ENCODE measurements at regions not wholly inside any gene's neighbourhood (a gene's known extent, or its start where the extent isn't known, plus 50 kb on each side); places are given as distances from the start of the nearest gene placed in this dataset.

- in situ Hi-C loops (cut with MboI; ENCODE audit: low pct_unique_long_range_greater_than_20kb, low sequenced_read_pairs, unreplicated experiment), result no loop called here
- no peak for TF ChIP-seq CTCF (IDR thresholded peaks at IDR 0.05; ENCODE audit: extremely low read depth, insufficient read depth, missing control alignments)
- no peak for DNase-seq (ENCODE audit: low spot score)
Measured at GRCh38 chr4:77488882-77489281, 116.7 kb upstream of the CXCL13 start.

DNA sequence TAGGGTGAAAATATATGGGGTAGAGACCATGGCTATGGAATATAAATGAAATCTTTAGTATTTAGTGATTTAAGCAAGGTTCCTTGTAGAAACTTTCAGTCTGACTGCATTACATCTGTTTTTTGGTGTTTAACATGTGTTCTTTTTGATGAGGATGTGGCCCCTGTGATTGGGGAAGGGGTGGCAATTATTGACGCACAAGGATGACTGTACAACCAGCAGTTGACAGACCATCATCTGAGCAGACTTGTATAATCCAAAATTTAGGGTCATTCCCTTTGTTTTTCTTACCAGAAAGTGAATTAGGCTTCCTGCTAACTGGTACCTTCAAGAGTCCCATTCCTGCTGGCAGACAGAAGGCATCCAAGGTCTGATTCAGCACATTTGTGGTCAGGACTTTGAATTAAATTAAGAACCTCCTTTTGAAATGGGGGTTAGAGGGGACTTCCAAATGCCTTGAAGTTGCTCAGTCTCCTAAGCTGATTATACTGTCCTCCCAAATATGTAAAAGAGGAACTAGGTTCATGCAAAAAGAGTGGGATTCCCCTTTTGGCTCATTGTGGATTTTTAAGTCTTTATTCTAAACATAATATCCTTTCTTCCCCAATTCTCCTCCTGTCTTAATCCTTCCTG is 112.4 kb upstream of the CXCL13 start:
- no peak for TF ChIP-seq CTCF (IDR thresholded peaks at IDR 0.05; ENCODE audit: extremely low read depth, insufficient read depth, missing control alignments)
- in situ Hi-C loops (cut with MboI; ENCODE audit: low pct_unique_long_range_greater_than_20kb, low sequenced_read_pairs, unreplicated experiment), result no loop called here
- DNase-seq (ENCODE audit: low spot score), result peak; percentile 25

DNA sequence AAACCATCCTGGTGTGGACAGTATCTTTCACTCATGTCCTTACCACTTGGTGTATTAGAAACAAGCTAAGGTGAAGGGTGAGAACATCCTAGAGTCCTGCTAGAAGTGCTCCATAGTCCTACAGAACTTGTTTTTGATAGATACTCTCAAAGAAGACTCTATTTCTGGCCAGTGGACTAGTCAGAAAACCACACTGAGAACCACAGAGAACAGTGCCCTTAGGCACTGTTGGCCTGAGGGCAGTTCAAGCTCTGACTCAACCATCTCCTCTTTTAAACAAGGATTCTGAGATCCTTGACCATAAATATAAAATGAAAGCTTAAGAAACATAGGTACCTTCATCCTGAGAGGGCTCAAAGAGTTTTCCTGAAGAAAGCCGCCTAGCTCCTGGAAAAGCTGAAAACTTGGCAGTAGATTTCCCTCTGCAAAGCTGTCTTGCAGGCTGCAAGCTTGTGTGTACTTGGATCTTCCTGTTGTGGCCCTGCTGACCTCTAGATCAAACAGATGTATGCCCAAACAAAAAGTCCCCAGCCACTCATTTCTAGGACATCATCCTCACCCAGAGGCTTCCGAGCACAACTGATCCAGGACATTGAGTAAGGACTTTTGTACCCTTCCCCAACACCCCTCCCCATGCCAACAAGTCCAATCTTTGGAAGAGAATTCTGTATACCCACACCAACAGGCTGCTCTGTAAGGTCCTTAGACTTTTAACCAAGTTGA is 111.6 kb upstream of the CXCL13 start:
- no peak for DNase-seq (ENCODE audit: low spot score)
- in situ Hi-C loops (cut with MboI; ENCODE audit: low pct_unique_long_range_greater_than_20kb, low sequenced_read_pairs, unreplicated experiment), result no loop called here
- TF ChIP-seq CTCF (IDR thresholded peaks at IDR 0.05; ENCODE audit: extremely low read depth, insufficient read depth, missing control alignments), result no peak

DNA sequence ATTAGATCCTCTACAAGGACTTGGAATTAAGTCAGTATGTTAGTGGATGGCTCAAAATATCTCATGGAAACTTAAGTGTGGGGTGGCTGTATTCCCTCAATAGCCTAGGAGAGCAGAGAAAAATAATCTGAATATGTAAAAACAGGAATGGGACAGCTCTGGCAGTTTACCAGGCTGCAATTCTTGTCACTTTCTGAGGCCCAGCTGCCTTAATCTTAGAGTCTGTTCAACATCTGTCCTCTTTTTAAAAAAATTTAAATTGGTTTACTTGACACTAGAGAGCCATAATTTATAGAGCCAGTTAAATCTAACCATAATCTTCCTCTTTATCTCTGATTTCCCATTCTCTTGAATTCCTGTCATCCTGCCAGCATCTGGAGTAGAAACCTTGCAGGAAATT is 109.2 kb upstream of the CXCL13 start:
- DNase-seq (ENCODE audit: low spot score), result no peak
- in situ Hi-C loops (cut with MboI; ENCODE audit: low pct_unique_long_range_greater_than_20kb, low sequenced_read_pairs, unreplicated experiment), result no loop called here
- no peak for TF ChIP-seq CTCF (IDR thresholded peaks at IDR 0.05; ENCODE audit: extremely low read depth, insufficient read depth, missing control alignments)

DNA sequence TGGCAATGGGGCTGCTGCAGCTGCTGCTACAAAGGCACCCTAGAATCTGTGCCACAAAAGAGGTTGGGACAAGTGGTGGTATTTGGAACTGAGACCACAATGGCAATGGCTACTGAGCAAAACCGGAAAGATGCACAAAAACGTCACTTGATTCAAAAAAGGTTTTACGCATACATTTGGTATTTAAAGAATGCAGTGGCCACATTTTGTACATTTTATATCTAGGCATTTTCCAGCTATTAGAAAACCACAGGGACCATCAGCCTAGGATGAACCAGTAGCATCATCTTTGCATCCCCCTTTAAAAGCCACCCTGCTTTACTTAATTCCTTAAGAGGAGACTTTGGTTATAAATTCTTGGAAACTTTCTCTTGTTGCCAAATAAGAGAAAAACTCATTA is 104.8 kb upstream of the CXCL13 start:
- no peak for TF ChIP-seq CTCF (IDR thresholded peaks at IDR 0.05; ENCODE audit: extremely low read depth, insufficient read depth, missing control alignments)
- DNase-seq (ENCODE audit: low spot score), result no peak
- in situ Hi-C loops (cut with MboI; ENCODE audit: low pct_unique_long_range_greater_than_20kb, low sequenced_read_pairs, unreplicated experiment), result no loop called here

- in situ Hi-C loops (cut with MboI; ENCODE audit: low pct_unique_long_range_greater_than_20kb, low sequenced_read_pairs, unreplicated experiment), result no loop called here
- DNase-seq (ENCODE audit: low spot score), result no peak
- no peak for TF ChIP-seq CTCF (IDR thresholded peaks at IDR 0.05; ENCODE audit: extremely low read depth, insufficient read depth, missing control alignments)
Measured at GRCh38 chr4:77501240-77501639, 104.4 kb upstream of the CXCL13 start.
